ENCODE measurements at regions not wholly inside any gene's neighbourhood (a gene's known extent, or its start where the extent isn't known, plus 50 kb on each side); places are given as distances from the start of the nearest gene placed in this dataset.

GRCh38 chr5:105885266-105885665 lies 1785.5 kb downstream of the EFNA5 start:
- Mint-ChIP-seq H3K4me1 (no peaks in the 10 kb centered on the region), H3K27me3 (ENCODE audit: low read depth) (no peaks in the 10 kb centered on the region), H3K27ac (no peak overlapping the region), H3K4me3 (no peak overlapping the region), H3K36me3 (ENCODE audit: insufficient read depth in 1 of 3, low read depth in 3 of 3) (no peaks in the 10 kb centered on the region), H3K9me3 (peaks cover 0 to 3% of the 10 kb centered on the region in 2 experiments; a peak in 1 of 5 replicates)
- H3K14ac ChIP-seq (ENCODE audit: insufficient read depth, low read length): no peak overlapping the region
- TF ChIP-seq, protein P1, sequence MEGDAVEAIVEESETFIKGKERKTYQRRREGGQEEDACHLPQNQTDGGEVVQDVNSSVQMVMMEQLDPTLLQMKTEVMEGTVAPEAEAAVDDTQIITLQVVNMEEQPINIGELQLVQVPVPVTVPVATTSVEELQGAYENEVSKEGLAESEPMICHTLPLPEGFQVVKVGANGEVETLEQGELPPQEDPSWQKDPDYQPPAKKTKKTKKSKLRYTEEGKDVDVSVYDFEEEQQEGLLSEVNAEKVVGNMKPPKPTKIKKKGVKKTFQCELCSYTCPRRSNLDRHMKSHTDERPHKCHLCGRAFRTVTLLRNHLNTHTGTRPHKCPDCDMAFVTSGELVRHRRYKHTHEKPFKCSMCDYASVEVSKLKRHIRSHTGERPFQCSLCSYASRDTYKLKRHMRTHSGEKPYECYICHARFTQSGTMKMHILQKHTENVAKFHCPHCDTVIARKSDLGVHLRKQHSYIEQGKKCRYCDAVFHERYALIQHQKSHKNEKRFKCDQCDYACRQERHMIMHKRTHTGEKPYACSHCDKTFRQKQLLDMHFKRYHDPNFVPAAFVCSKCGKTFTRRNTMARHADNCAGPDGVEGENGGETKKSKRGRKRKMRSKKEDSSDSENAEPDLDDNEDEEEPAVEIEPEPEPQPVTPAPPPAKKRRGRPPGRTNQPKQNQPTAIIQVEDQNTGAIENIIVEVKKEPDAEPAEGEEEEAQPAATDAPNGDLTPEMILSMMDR (conservative IDR thresholded peaks at IDR 0.05): no peak
- H3K27me3 ChIP-seq (ENCODE audit: insufficient read depth, low read length): no peaks in the 10 kb centered on the region
- H4K8ac ChIP-seq (replicated peaks; ENCODE audit: insufficient read length, low read depth, low read length): no peak overlapping the region
- no peaks in the 10 kb centered on the region for H3K23me2 ChIP-seq (ENCODE audit: insufficient read length, low read depth, low read length, poor library complexity, severe bottlenecking)
- H3K4me2 ChIP-seq (ENCODE audit: insufficient read depth, insufficient read length, low read length): no peak overlapping the region
- H3K27ac ChIP-seq (ENCODE audit: insufficient read length, low read depth, low read length): no peak overlapping the region
- no peaks in the 10 kb centered on the region for H3K79me2 ChIP-seq (ENCODE audit: insufficient read depth, low read length)
- no peak overlapping the region for H2BK12ac ChIP-seq (ENCODE audit: insufficient read length, low read depth, low read length)
- H3K23ac ChIP-seq (ENCODE audit: insufficient read length, low read depth, low read length): no peak overlapping the region
- H2BK5ac ChIP-seq (ENCODE audit: insufficient read length, low read length): no peak overlapping the region
- no peak overlapping the region for H3T11ph ChIP-seq (ENCODE audit: low read length)
- H2AK5ac ChIP-seq (ENCODE audit: insufficient read length, low read length): no peak overlapping the region
- no peaks in the 10 kb centered on the region for H3K9me3 ChIP-seq (ENCODE audit: control insufficient read depth, low read depth, low read length)
- no peak overlapping the region for H2BK15ac ChIP-seq (ENCODE audit: low read depth, low read length)
- H3K4ac ChIP-seq (ENCODE audit: low read depth, low read length): no peak overlapping the region
- H4K20me1 ChIP-seq (ENCODE audit: control insufficient read depth, insufficient read depth, insufficient read length): no peaks in the 10 kb centered on the region
- H2BK120ac ChIP-seq (ENCODE audit: low read depth, low read length, poor library complexity, severe bottlenecking): no peak overlapping the region
- H3K79me1 ChIP-seq (ENCODE audit: insufficient read depth, low read depth, low read length, poor library complexity, severe bottlenecking): no peaks in the 10 kb centered on the region
- DNase-seq: no peak
- H2BK20ac ChIP-seq (ENCODE audit: low read depth, low read length, poor library complexity, severe bottlenecking): no peak overlapping the region
- H2AFZ ChIP-seq (ENCODE audit: low read length): no peak overlapping the region
- no peaks in the 10 kb centered on the region for H3K4me1 ChIP-seq (ENCODE audit: insufficient read depth, low read length)
- WGBS (ENCODE audit: extremely low coverage, insufficient read length, low lambda C conversion rate): no CpG with 5 or more reads among the region's 1 CpG
- H3K56ac ChIP-seq (ENCODE audit: insufficient read length, low read depth, low read length): no peak overlapping the region
- no peak overlapping the region for H3K18ac ChIP-seq (ENCODE audit: insufficient read length, low read depth, low read length)
- H4K91ac ChIP-seq (ENCODE audit: insufficient read length, low read depth, low read length): no peak overlapping the region
- no peak overlapping the region for H4K5ac ChIP-seq (ENCODE audit: insufficient read length, low read depth, low read length)
- no peak overlapping the region for H3K9ac ChIP-seq (ENCODE audit: extremely low read depth, insufficient read length, low read length)
